ENCODE measurements at regions not wholly inside any gene's neighbourhood (a gene's known extent, or its start where the extent isn't known, plus 50 kb on each side); places are given as distances from the start of the nearest gene placed in this dataset.

- Histone ChIP-seq H3K9me1 (replicated peaks; ENCODE audit: control insufficient read depth, extremely low read depth, insufficient read depth, low read length) (no peaks in the 10 kb centered on the region), H3K9ac (replicated peaks; ENCODE audit: extremely low read depth, insufficient read depth, low read length) (no peak overlapping the region), H3K36me3 (ENCODE audit: control insufficient read depth in 2 of 2, extremely low read depth in 1 of 2, insufficient read depth in 2 of 2, low read length in 2 of 2) (no peaks in the 10 kb centered on the region), H3K4me3 (replicated peaks in 1 of 3; ENCODE audit: insufficient read depth in 1 of 3, low read depth in 1 of 3, low read length in 3 of 3) (no peak overlapping the region), H3K27ac (ENCODE audit: insufficient read depth, low read depth, low read length) (no peak overlapping the region), H4K20me1 (replicated peaks; ENCODE audit: control insufficient read depth, extremely low read depth, insufficient read depth, low read length) (no peaks in the 10 kb centered on the region), H3K27me3 (ENCODE audit: control insufficient read depth in 2 of 2, insufficient read depth in 2 of 2, low read length in 2 of 2) (no peaks in the 10 kb centered on the region), H3K4me2 (ENCODE audit: insufficient read depth, low read length) (no peak overlapping the region), H3K9me3 (replicated peaks; ENCODE audit: control insufficient read depth, insufficient read depth, low read length) (no peaks in the 10 kb centered on the region), H3K4me1 (ENCODE audit: control insufficient read depth, extremely low read depth, insufficient read depth, low read length) (no peaks in the 10 kb centered on the region), H2AFZ (ENCODE audit: low read depth, low read length) (no peak overlapping the region), H3K79me2 (ENCODE audit: control insufficient read depth, insufficient read depth, low read length) (no peaks in the 10 kb centered on the region)
- ChIA-PET CTCF (no interaction called here), POLR2A (no interaction called here)
- intact Hi-C loops (cut with micrococcal nuclease) (no loop called here), dilution Hi-C loops (cut with MboI; ENCODE audit: extremely low pct_ligation_motif_present, low sequenced_read_pairs) (no loop called here)
- FAIRE-seq: no peak
- BruUV-seq (replicated peaks): no TSS peak
- DNase-seq (ENCODE audit: low read depth, low spot score): no peak
- TF ChIP-seq JUN (IDR thresholded peaks at IDR 0.05; ENCODE audit: borderline replicate concordance, insufficient read depth, insufficient read length, low read depth): no peak
Observed at GRCh38 chr5:174642816-174643405, 81.5 kb upstream of the MSX2 start.

- Histone ChIP-seq H3K27ac (ENCODE audit: insufficient read depth, low read depth, low read length) (no peak overlapping the region), H3K9ac (replicated peaks; ENCODE audit: extremely low read depth, insufficient read depth, low read length) (no peak overlapping the region), H3K4me3 (replicated peaks in 1 of 3; ENCODE audit: insufficient read depth in 1 of 3, low read depth in 1 of 3, low read length in 3 of 3) (no peak overlapping the region), H3K4me1 (ENCODE audit: control insufficient read depth, extremely low read depth, insufficient read depth, low read length) (no peaks in the 10 kb centered on the region), H2AFZ (ENCODE audit: low read depth, low read length) (no peak overlapping the region), H3K9me3 (replicated peaks; ENCODE audit: control insufficient read depth, insufficient read depth, low read length) (no peaks in the 10 kb centered on the region), H4K20me1 (replicated peaks; ENCODE audit: control insufficient read depth, extremely low read depth, insufficient read depth, low read length) (no peaks in the 10 kb centered on the region), H3K27me3 (ENCODE audit: control insufficient read depth in 2 of 2, insufficient read depth in 2 of 2, low read length in 2 of 2) (no peaks in the 10 kb centered on the region), H3K9me1 (replicated peaks; ENCODE audit: control insufficient read depth, extremely low read depth, insufficient read depth, low read length) (no peaks in the 10 kb centered on the region), H3K36me3 (ENCODE audit: control insufficient read depth in 2 of 2, extremely low read depth in 1 of 2, insufficient read depth in 2 of 2, low read length in 2 of 2) (no peaks in the 10 kb centered on the region), H3K79me2 (ENCODE audit: control insufficient read depth, insufficient read depth, low read length) (no peaks in the 10 kb centered on the region), H3K4me2 (ENCODE audit: insufficient read depth, low read length) (no peak overlapping the region)
- dilution Hi-C loops (cut with MboI; ENCODE audit: extremely low pct_ligation_motif_present, low sequenced_read_pairs) (no loop called here), intact Hi-C loops (cut with micrococcal nuclease) (no loop called here)
- CTCF ChIA-PET: no interaction called here
- POLR2A ChIA-PET: no interaction called here
- TF ChIP-seq MAX (IDR thresholded peaks at IDR 0.05; ENCODE audit: insufficient read depth, insufficient read length) (no peak), POLR2AphosphoS5 (IDR thresholded peaks at IDR 0.05; ENCODE audit: insufficient read depth, low read depth, low read length) (no peak), GATA2 (IDR thresholded peaks at IDR 0.05; ENCODE audit: insufficient read depth, insufficient read length, low read depth, low read length) (no peak), POLR2A (IDR thresholded peaks at IDR 0.05; ENCODE audit: low read depth, low read length) (no peak), FOS (IDR thresholded peaks at IDR 0.05; ENCODE audit: borderline replicate concordance, insufficient read depth, low read length) (no peak), CTCF (IDR thresholded peaks at IDR 0.05; ENCODE audit: extremely low read depth in 1 of 2, insufficient read depth in 1 of 2, low read depth in 1 of 2, low read length in 2 of 2) (no peak), EZH2 (IDR thresholded peaks at IDR 0.05; ENCODE audit: borderline replicate concordance, low read depth, low read length, severe bottlenecking) (no peak), MYC (IDR thresholded peaks at IDR 0.05; ENCODE audit: low read depth, low read length) (no peak), JUN (IDR thresholded peaks at IDR 0.05; ENCODE audit: borderline replicate concordance, insufficient read depth, insufficient read length, low read depth) (no peak)
- no TSS peak for BruUV-seq (replicated peaks)
- DNase-seq (ENCODE audit: low read depth, low spot score) (no peak), FAIRE-seq (no peak)
Observed at GRCh38 chr5:174644436-174644835, 79.9 kb upstream of the MSX2 start.
